ENCODE measurements at regions not wholly inside any gene's neighbourhood (a gene's known extent, or its start where the extent isn't known, plus 50 kb on each side); places are given as distances from the start of the nearest gene placed in this dataset.
"Not testable (repeated sequence)": the region's sequence is repeated elsewhere in the genome, so short reads cannot be mapped to it uniquely, and the experiment has no call there.

- Histone ChIP-seq H3K9me3 (ENCODE audit: control insufficient read depth in 2 of 3, insufficient read depth in 1 of 3, low read length in 3 of 3) (peaks cover 0 to 4% (median 0%) of the 10 kb centered on the region in 3 donors), H3K4me3 (ENCODE audit: low read length in 3 of 3) (no peak overlapping the region), H3K36me3 (ENCODE audit: control insufficient read depth in 2 of 3, insufficient read depth in 3 of 3, low read length in 3 of 3) (no peaks in the 10 kb centered on the region), H3K9ac (ENCODE audit: low read length in 3 of 3) (no peak overlapping the region), H3K27me3 (ENCODE audit: control insufficient read depth, insufficient read depth, low read length) (no peaks in the 10 kb centered on the region), H3K4me1 (ENCODE audit: control insufficient read depth in 2 of 3, insufficient read depth in 2 of 3, low read depth in 1 of 3, low read length in 3 of 3) (no peaks in the 10 kb centered on the region), H3K27ac (ENCODE audit: low read depth in 2 of 2, low read length in 2 of 2) (no peak overlapping the region)
- TF ChIP-seq, protein P1, sequence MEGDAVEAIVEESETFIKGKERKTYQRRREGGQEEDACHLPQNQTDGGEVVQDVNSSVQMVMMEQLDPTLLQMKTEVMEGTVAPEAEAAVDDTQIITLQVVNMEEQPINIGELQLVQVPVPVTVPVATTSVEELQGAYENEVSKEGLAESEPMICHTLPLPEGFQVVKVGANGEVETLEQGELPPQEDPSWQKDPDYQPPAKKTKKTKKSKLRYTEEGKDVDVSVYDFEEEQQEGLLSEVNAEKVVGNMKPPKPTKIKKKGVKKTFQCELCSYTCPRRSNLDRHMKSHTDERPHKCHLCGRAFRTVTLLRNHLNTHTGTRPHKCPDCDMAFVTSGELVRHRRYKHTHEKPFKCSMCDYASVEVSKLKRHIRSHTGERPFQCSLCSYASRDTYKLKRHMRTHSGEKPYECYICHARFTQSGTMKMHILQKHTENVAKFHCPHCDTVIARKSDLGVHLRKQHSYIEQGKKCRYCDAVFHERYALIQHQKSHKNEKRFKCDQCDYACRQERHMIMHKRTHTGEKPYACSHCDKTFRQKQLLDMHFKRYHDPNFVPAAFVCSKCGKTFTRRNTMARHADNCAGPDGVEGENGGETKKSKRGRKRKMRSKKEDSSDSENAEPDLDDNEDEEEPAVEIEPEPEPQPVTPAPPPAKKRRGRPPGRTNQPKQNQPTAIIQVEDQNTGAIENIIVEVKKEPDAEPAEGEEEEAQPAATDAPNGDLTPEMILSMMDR (IDR thresholded peaks at IDR 0.05; ENCODE audit: borderline replicate concordance, extremely low read depth, insufficient read depth): no peak
- intact Hi-C loops (cut with DNase I): no loop called here
- FAIRE-seq (no peak), DNase-seq (no peak)
Observed at GRCh38 chr14:104481323-104481722, 98.2 kb upstream of the C14orf180 start.

- H3K27ac ChIP-seq (ENCODE audit: low read depth in 2 of 2, low read length in 2 of 2); H3K9me3 ChIP-seq (ENCODE audit: control insufficient read depth in 2 of 3, insufficient read depth in 1 of 3, low read length in 3 of 3); H3K4me1 ChIP-seq (ENCODE audit: control insufficient read depth in 2 of 3, insufficient read depth in 2 of 3, low read depth in 1 of 3, low read length in 3 of 3); H3K27me3 ChIP-seq (ENCODE audit: control insufficient read depth, insufficient read depth, low read length); DNase-seq; H3K36me3 ChIP-seq (ENCODE audit: control insufficient read depth in 2 of 3, insufficient read depth in 3 of 3, low read length in 3 of 3); intact Hi-C loops (cut with DNase I); H3K4me3 ChIP-seq (ENCODE audit: low read length in 3 of 3); FAIRE-seq; H3K9ac ChIP-seq (ENCODE audit: low read length in 3 of 3): not testable (repeated sequence)
Observed at GRCh38 chr14:104482017-104482416, 97.5 kb upstream of the C14orf180 start.

DNA sequence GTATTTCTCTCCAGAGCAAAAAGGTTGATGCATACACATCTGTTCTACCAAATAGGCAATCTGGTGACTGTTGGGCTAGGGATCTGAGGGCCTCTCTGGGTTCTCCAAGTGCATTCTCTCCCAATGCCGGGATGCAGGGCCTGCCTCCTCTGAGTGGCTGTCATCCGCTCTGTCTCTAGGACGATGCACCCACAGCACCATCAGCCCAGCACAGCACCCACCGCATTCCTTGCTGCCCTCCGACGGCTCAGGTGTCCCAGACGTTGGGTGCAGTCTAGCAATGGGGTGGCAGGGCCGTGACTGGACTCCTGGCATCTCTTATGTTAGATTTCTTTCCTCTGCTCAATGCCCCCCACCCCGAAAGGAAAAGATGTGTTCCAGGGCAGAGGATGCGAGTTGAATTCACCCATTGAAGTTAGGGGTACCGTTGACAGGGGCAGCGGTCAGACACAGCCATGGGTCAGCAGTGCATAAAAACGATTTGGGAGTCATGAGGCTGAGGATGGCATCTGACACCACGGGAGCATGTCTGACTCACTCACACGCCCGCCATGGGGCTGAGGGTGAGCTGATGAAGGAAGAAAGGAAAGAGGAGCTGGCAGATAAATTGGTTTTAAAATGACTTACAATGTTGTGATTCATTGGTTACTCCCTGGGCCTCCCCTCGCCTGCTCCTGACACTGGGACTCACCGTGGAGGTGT is 93.2 kb upstream of the C14orf180 start:
- Histone ChIP-seq H3K4me3 (ENCODE audit: low read length in 3 of 3) (no peak overlapping the region), H3K27ac (ENCODE audit: low read depth in 2 of 2, low read length in 2 of 2) (no peak overlapping the region), H3K4me1 (ENCODE audit: control insufficient read depth in 2 of 3, insufficient read depth in 2 of 3, low read depth in 1 of 3, low read length in 3 of 3) (no peaks in the 10 kb centered on the region), H3K36me3 (ENCODE audit: control insufficient read depth in 2 of 3, insufficient read depth in 3 of 3, low read length in 3 of 3) (no peaks in the 10 kb centered on the region), H3K27me3 (ENCODE audit: control insufficient read depth, insufficient read depth, low read length) (no peaks in the 10 kb centered on the region), H3K9ac (ENCODE audit: low read length in 3 of 3) (no peak overlapping the region), H3K9me3 (ENCODE audit: control insufficient read depth in 2 of 3, insufficient read depth in 1 of 3, low read length in 3 of 3) (peaks cover 0 to 4% (median 0%) of the 10 kb centered on the region in 3 donors)
- DNase-seq (peak in 2 of 5 donors; percentile 10 to 26), FAIRE-seq (no peak)
- intact Hi-C loops (cut with DNase I): no loop called here
- TF ChIP-seq, protein P1 (IDR thresholded peaks at IDR 0.05; ENCODE audit: borderline replicate concordance, extremely low read depth, insufficient read depth): no peak

DNA sequence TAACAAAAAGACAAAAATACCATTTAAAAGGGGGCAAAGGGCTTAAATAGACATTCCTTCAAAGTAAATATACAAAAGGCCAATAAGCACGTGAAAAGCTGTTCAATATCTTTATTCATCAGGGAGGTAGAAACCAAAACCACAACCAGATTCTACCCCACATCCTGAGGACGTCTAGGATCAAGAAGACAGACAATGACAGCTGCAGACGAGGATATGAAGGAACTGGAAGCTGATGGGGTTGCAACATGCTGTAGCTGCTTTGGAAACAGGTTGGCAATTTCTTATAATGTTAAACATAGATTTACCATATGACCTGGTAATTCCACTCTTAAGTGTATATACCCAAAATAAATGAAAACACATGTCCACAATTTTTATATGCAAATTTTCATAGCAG is 85.1 kb upstream of the C14orf180 start:
- Histone ChIP-seq H3K4me1 (ENCODE audit: control insufficient read depth in 2 of 3, insufficient read depth in 2 of 3, low read depth in 1 of 3, low read length in 3 of 3) (no peaks in the 10 kb centered on the region), H3K9me3 (ENCODE audit: control insufficient read depth in 2 of 3, insufficient read depth in 1 of 3, low read length in 3 of 3) (peaks cover 0 to 6% (median 0%) of the 10 kb centered on the region in 3 donors), H3K27me3 (ENCODE audit: control insufficient read depth, insufficient read depth, low read length) (no peaks in the 10 kb centered on the region), H3K9ac (ENCODE audit: low read length in 3 of 3) (no peak overlapping the region), H3K27ac (ENCODE audit: low read depth in 2 of 2, low read length in 2 of 2) (no peak overlapping the region), H3K4me3 (ENCODE audit: low read length in 3 of 3) (no peak overlapping the region), H3K36me3 (ENCODE audit: control insufficient read depth in 2 of 3, insufficient read depth in 3 of 3, low read length in 3 of 3) (no peaks in the 10 kb centered on the region)
- DNase-seq: no peak
- TF ChIP-seq, protein P1 (IDR thresholded peaks at IDR 0.05; ENCODE audit: borderline replicate concordance, extremely low read depth, insufficient read depth): no peak
- intact Hi-C loops (cut with DNase I): no loop called here
- no peak for FAIRE-seq
